Ascending aorta (tissue), 2 donors: ENCODE measurements at regions not wholly inside any gene's neighbourhood (a gene's known extent, or its start where the extent isn't known, plus 50 kb on each side); places are given as distances from the start of the nearest gene placed in this dataset.

Experiments used
- DNase-seq, 2 donors: peaks; one replicate each; pipeline ENCODE4 v3.0.0-alpha.2; 2019; ENCODE audit warnings: low spot score in 2 of 2
- H3K27ac ChIP-seq, 2 donors: fragments of 200-600 bp; sonication (generic); one replicate each; pipeline ENCODE4 v1.5.1; 2016 to 2017; ENCODE audit warnings: mild to moderate bottlenecking in 1 of 2
- H3K27me3 ChIP-seq: fragments of 200-600 bp; sonication (generic); one replicate; pipeline ENCODE4 v1.5.1; 2017
- H3K36me3 ChIP-seq, 2 donors: fragments of 200-600 bp; sonication (generic); one replicate each; pipeline ENCODE4 v1.5.1; 2016
- H3K4me1 ChIP-seq, 2 donors: fragments of 200-600 bp; sonication (generic); one replicate each; pipeline ENCODE4 v1.5.1; 2016 to 2017; ENCODE audit warnings: mild to moderate bottlenecking in 1 of 2
- H3K4me3 ChIP-seq, 2 donors: fragments of 200-600 bp; sonication (generic); one replicate each; pipeline ENCODE4 v1.5.1; 2016 to 2017; ENCODE audit warnings: mild to moderate bottlenecking in 1 of 2
- H3K9me3 ChIP-seq, 2 donors: fragments of 200-600 bp; sonication (generic); one replicate each; pipeline ENCODE4 v1.5.1; 2016
- CTCF ChIP-seq, 3 experiments: fragments of 200-600 bp in 2 of 3; fragments of 450-650 bp in 1 of 3; sonication (generic) in 2 of 3; IDR thresholded peaks; one replicate each; pipeline ENCODE4 v1.5.1; 2016 to 2019; ENCODE audit warnings: antibody characterized with exemption in 3 of 3, mild to moderate bottlenecking in 1 of 3, moderate library complexity in 1 of 3
- intact Hi-C: fragments of 100-400 bp; cut with DNase I; formaldehyde crosslinking; loops from one replicate; pipeline ENCODE4 v1.15.1; 2023

GRCh38 chr13:61901946-61902541, 486.4 kb upstream of the PCDH20 start:
- no peaks in the 10 kb centered on the region for H3K4me1 ChIP-seq
- H3K9me3 ChIP-seq, result no peaks in the 10 kb centered on the region
- no peaks in the 10 kb centered on the region for H3K36me3 ChIP-seq
- no peak for TF ChIP-seq CTCF (IDR thresholded peaks at IDR 0.05)
- intact Hi-C loops, result no loop called here
- DNase-seq, result no peak
- H3K27ac ChIP-seq, result no peak overlapping the region
- no peak overlapping the region for H3K4me3 ChIP-seq
- no peaks in the 10 kb centered on the region for H3K27me3 ChIP-seq

- no peaks in the 10 kb centered on the region for H3K27me3 ChIP-seq
- no peak overlapping the region for H3K27ac ChIP-seq
- TF ChIP-seq CTCF (IDR thresholded peaks at IDR 0.05), result no peak
- H3K4me3 ChIP-seq, result no peak overlapping the region
- H3K9me3 ChIP-seq, result no peaks in the 10 kb centered on the region
- intact Hi-C loops, result no loop called here
- no peaks in the 10 kb centered on the region for H3K4me1 ChIP-seq
- no peaks in the 10 kb centered on the region for H3K36me3 ChIP-seq
- DNase-seq, result no peak
Measured at GRCh38 chr13:61900033-61900432, 484.4 kb upstream of the PCDH20 start.

GRCh38 chr13:61898207-61898606, 482.6 kb upstream of the PCDH20 start:
- intact Hi-C loops, result no loop called here
- no peak for DNase-seq
- Histone ChIP-seq H3K27me3 (no peaks in the 10 kb centered on the region), H3K4me3 (no peak overlapping the region), H3K9me3 (no peaks in the 10 kb centered on the region), H3K36me3 (no peaks in the 10 kb centered on the region), H3K4me1 (no peaks in the 10 kb centered on the region), H3K27ac (no peak overlapping the region)
- TF ChIP-seq CTCF (IDR thresholded peaks at IDR 0.05), result no peak

- Histone ChIP-seq H3K27me3 (no peaks in the 10 kb centered on the region), H3K9me3 (no peaks in the 10 kb centered on the region), H3K36me3 (no peaks in the 10 kb centered on the region), H3K27ac (no peak overlapping the region), H3K4me3 (no peak overlapping the region), H3K4me1 (no peaks in the 10 kb centered on the region)
- intact Hi-C loops, result no loop called here
- DNase-seq, result no peak
- no peak for TF ChIP-seq CTCF (IDR thresholded peaks at IDR 0.05)
Measured at GRCh38 chr13:61891401-61891800, 475.8 kb upstream of the PCDH20 start.

GRCh38 chr13:61884830-61885229, 469.2 kb upstream of the PCDH20 start:
- no peak for TF ChIP-seq CTCF (IDR thresholded peaks at IDR 0.05)
- no peak for DNase-seq
- Histone ChIP-seq H3K4me3 (no peak overlapping the region), H3K4me1 (no peaks in the 10 kb centered on the region), H3K27me3 (no peaks in the 10 kb centered on the region), H3K9me3 (no peaks in the 10 kb centered on the region), H3K27ac (no peak overlapping the region), H3K36me3 (no peaks in the 10 kb centered on the region)
- intact Hi-C loops, result no loop called here
